ENCODE measurements at regions not wholly inside any gene's neighbourhood (a gene's known extent, or its start where the extent isn't known, plus 50 kb on each side); places are given as distances from the start of the nearest gene placed in this dataset.

DNA sequence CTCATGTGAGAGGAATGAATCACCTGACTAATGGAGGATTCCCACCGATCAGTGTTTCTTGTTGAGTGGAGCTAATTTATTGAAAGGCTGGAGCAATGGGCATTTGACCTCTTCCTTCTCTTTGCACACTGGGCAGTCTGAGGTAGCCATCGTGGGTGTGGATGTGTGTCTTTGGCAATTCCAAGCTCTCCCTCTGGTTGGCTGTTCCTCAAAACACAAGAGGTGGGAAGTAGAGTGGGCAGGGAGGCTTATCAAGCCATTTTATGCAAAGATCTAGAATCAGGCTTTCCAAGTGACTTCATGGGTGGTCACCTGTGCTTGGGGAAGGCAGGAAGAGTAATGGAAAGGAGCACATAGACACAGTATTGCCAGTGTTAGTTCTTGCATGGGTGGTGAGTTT is 154.8 kb downstream of the INSIG2 start:
- H3K4me1 ChIP-seq (ENCODE audit: insufficient read depth, low read length, poor library complexity, severe bottlenecking) = no peaks in the 10 kb centered on the region
- ChIA-PET CTCF (no interaction called here), POLR2A (ENCODE audit: low non-redundant PET) (no interaction called here)
- no peak overlapping the region for H3K4me3 ChIP-seq (ENCODE audit: low read depth, low read length, poor library complexity, severe bottlenecking)
- H3K36me3 ChIP-seq (ENCODE audit: insufficient read depth, low read length, poor library complexity, severe bottlenecking) = no peaks in the 10 kb centered on the region
- H3K27ac ChIP-seq (ENCODE audit: low read depth, low read length, poor library complexity, severe bottlenecking) = no peak overlapping the region
- no TSS peak for BruUV-seq (replicated peaks)
- peaks cover 9% of the 10 kb centered on the region for H3K27me3 ChIP-seq (replicated peaks; ENCODE audit: insufficient read depth, low read depth, low read length, poor library complexity)
- intact Hi-C loops (cut with micrococcal nuclease; ENCODE audit: unreplicated experiment) = no loop called here
- H3K9me3 ChIP-seq (ENCODE audit: low read depth, low read length, poor library complexity, severe bottlenecking) = no peaks in the 10 kb centered on the region
- TF ChIP-seq CTCF (conservative IDR thresholded peaks at IDR 0.05; ENCODE audit: low read depth, low read length) (no peak), EZH2 (IDR thresholded peaks at IDR 0.05; ENCODE audit: borderline replicate concordance, low read depth, low read length, poor library complexity, severe bottlenecking) (no peak)
- no peak for DNase-seq (ENCODE audit: low spot score)

- no peak overlapping the region for H3K27ac ChIP-seq (ENCODE audit: low read depth, low read length, poor library complexity, severe bottlenecking)
- peaks cover 9% of the 10 kb centered on the region for H3K27me3 ChIP-seq (replicated peaks; ENCODE audit: insufficient read depth, low read depth, low read length, poor library complexity)
- BruUV-seq (replicated peaks) = no TSS peak
- TF ChIP-seq EZH2 (IDR thresholded peaks at IDR 0.05; ENCODE audit: borderline replicate concordance, low read depth, low read length, poor library complexity, severe bottlenecking) (no peak), CTCF (conservative IDR thresholded peaks at IDR 0.05; ENCODE audit: low read depth, low read length) (no peak)
- no peak for DNase-seq (ENCODE audit: low spot score)
- CTCF ChIA-PET = no interaction called here
- H3K4me1 ChIP-seq (ENCODE audit: insufficient read depth, low read length, poor library complexity, severe bottlenecking) = no peaks in the 10 kb centered on the region
- H3K9me3 ChIP-seq (ENCODE audit: low read depth, low read length, poor library complexity, severe bottlenecking) = no peaks in the 10 kb centered on the region
- intact Hi-C loops (cut with micrococcal nuclease; ENCODE audit: unreplicated experiment) = no loop called here
- POLR2A ChIA-PET (ENCODE audit: low non-redundant PET) = no interaction called here
- no peaks in the 10 kb centered on the region for H3K36me3 ChIP-seq (ENCODE audit: insufficient read depth, low read length, poor library complexity, severe bottlenecking)
- no peak overlapping the region for H3K4me3 ChIP-seq (ENCODE audit: low read depth, low read length, poor library complexity, severe bottlenecking)
Measured at GRCh38 chr2:118242216-118242615, 153.9 kb downstream of the INSIG2 start.

- no peaks in the 10 kb centered on the region for H3K9me3 ChIP-seq (ENCODE audit: low read depth, low read length, poor library complexity, severe bottlenecking)
- POLR2A ChIA-PET (ENCODE audit: low non-redundant PET) = no interaction called here
- CTCF ChIA-PET = no interaction called here
- no peak overlapping the region for H3K4me3 ChIP-seq (ENCODE audit: low read depth, low read length, poor library complexity, severe bottlenecking)
- intact Hi-C loops (cut with micrococcal nuclease; ENCODE audit: unreplicated experiment) = no loop called here
- BruUV-seq (replicated peaks) = no TSS peak
- TF ChIP-seq EZH2 (IDR thresholded peaks at IDR 0.05; ENCODE audit: borderline replicate concordance, low read depth, low read length, poor library complexity, severe bottlenecking) (no peak), CTCF (conservative IDR thresholded peaks at IDR 0.05; ENCODE audit: low read depth, low read length) (no peak)
- no peak for DNase-seq (ENCODE audit: low spot score)
- no peaks in the 10 kb centered on the region for H3K4me1 ChIP-seq (ENCODE audit: insufficient read depth, low read length, poor library complexity, severe bottlenecking)
- no peaks in the 10 kb centered on the region for H3K36me3 ChIP-seq (ENCODE audit: insufficient read depth, low read length, poor library complexity, severe bottlenecking)
- no peak overlapping the region for H3K27ac ChIP-seq (ENCODE audit: low read depth, low read length, poor library complexity, severe bottlenecking)
- H3K27me3 ChIP-seq (replicated peaks; ENCODE audit: insufficient read depth, low read depth, low read length, poor library complexity) = peaks cover 9% of the 10 kb centered on the region
Measured at GRCh38 chr2:118241128-118241527, 152.9 kb downstream of the INSIG2 start.

All from A673 (cell line).